ENCODE measurements at regions not wholly inside any gene's neighbourhood (a gene's known extent, or its start where the extent isn't known, plus 50 kb on each side); places are given as distances from the start of the nearest gene placed in this dataset.

GRCh38 chr5:38789777-38790176 is 56.0 kb upstream of the OSMR start (continued):
- TF ChIP-seq ATF2 (IDR thresholded peaks at IDR 0.05; ENCODE audit: low read length) (no peak), KDM1A (IDR thresholded peaks at IDR 0.05; ENCODE audit: borderline replicate concordance, low read length) (no peak), RBBP5 (IDR thresholded peaks at IDR 0.05; ENCODE audit: borderline replicate concordance, low read depth, low read length) (no peak), CTBP2 (IDR thresholded peaks at IDR 0.05; ENCODE audit: borderline replicate concordance, insufficient read depth, insufficient read length, low read length) (no peak), USF2 (IDR thresholded peaks at IDR 0.05; ENCODE audit: low read length) (no peak)

All from H1 (cell line).